ENCODE measurements at regions not wholly inside any gene's neighbourhood (a gene's known extent, or its start where the extent isn't known, plus 50 kb on each side); places are given as distances from the start of the nearest gene placed in this dataset.

GRCh38 chr11:111157571-111157970, 88.0 kb upstream of the POU2AF2 start:
- H3K36me3 ChIP-seq = no peaks in the 10 kb centered on the region
- no peaks in the 10 kb centered on the region for H3K27me3 ChIP-seq
- H3K4me1 ChIP-seq = no peaks in the 10 kb centered on the region
- H3K27ac ChIP-seq = no peak overlapping the region
- H3K4me3 ChIP-seq = no peak overlapping the region
- no peak for DNase-seq
- no peak for TF ChIP-seq CTCF (IDR thresholded peaks at IDR 0.05)
- TF ChIP-seq POLR2A (IDR thresholded peaks at IDR 0.05) = no peak
- H3K9me3 ChIP-seq = no peaks in the 10 kb centered on the region

GRCh38 chr11:111155021-111155420, 90.5 kb upstream of the POU2AF2 start:
- H3K4me1 ChIP-seq = no peaks in the 10 kb centered on the region
- no peak overlapping the region for H3K4me3 ChIP-seq
- no peaks in the 10 kb centered on the region for H3K9me3 ChIP-seq
- no peak overlapping the region for H3K27ac ChIP-seq
- no peak for DNase-seq
- TF ChIP-seq CTCF (IDR thresholded peaks at IDR 0.05) (no peak), POLR2A (IDR thresholded peaks at IDR 0.05) (no peak)
- no peaks in the 10 kb centered on the region for H3K36me3 ChIP-seq
- H3K27me3 ChIP-seq = no peaks in the 10 kb centered on the region

GRCh38 chr11:111153194-111153593, 92.3 kb upstream of the POU2AF2 start:
- no peak for DNase-seq
- TF ChIP-seq POLR2A (IDR thresholded peaks at IDR 0.05) (no peak), CTCF (IDR thresholded peaks at IDR 0.05) (no peak)
- Histone ChIP-seq H3K27me3 (no peaks in the 10 kb centered on the region), H3K27ac (no peak overlapping the region), H3K36me3 (no peaks in the 10 kb centered on the region), H3K4me3 (no peak overlapping the region), H3K4me1 (no peaks in the 10 kb centered on the region), H3K9me3 (no peaks in the 10 kb centered on the region)

GRCh38 chr11:111148953-111149352, 96.6 kb upstream of the POU2AF2 start:
- H3K9me3 ChIP-seq = no peaks in the 10 kb centered on the region
- TF ChIP-seq POLR2A (IDR thresholded peaks at IDR 0.05) (no peak), CTCF (IDR thresholded peaks at IDR 0.05) (no peak)
- no peak for DNase-seq
- H3K4me3 ChIP-seq = no peak overlapping the region
- no peaks in the 10 kb centered on the region for H3K27me3 ChIP-seq
- no peak overlapping the region for H3K27ac ChIP-seq
- H3K36me3 ChIP-seq = no peaks in the 10 kb centered on the region
- H3K4me1 ChIP-seq = no peaks in the 10 kb centered on the region

- Histone ChIP-seq H3K4me1 (no peaks in the 10 kb centered on the region), H3K36me3 (no peaks in the 10 kb centered on the region)
- no peak for DNase-seq
Measured at GRCh38 chr11:111148121-111148520, 97.4 kb upstream of the POU2AF2 start.

More at GRCh38 chr11:111148121-111148520, 97.4 kb upstream of the POU2AF2 start:
- Histone ChIP-seq H3K9me3 (no peaks in the 10 kb centered on the region), H3K27me3 (no peaks in the 10 kb centered on the region), H3K4me3 (no peak overlapping the region), H3K27ac (no peak overlapping the region)
- TF ChIP-seq CTCF (IDR thresholded peaks at IDR 0.05) = no peak
- no peak for TF ChIP-seq POLR2A (IDR thresholded peaks at IDR 0.05)
